ENCODE measurements at regions not wholly inside any gene's neighbourhood (a gene's known extent, or its start where the extent isn't known, plus 50 kb on each side); places are given as distances from the start of the nearest gene placed in this dataset.
A peak's percentile ranks its signal among the peaks of the same experiment; 100 is the strongest.

DNA sequence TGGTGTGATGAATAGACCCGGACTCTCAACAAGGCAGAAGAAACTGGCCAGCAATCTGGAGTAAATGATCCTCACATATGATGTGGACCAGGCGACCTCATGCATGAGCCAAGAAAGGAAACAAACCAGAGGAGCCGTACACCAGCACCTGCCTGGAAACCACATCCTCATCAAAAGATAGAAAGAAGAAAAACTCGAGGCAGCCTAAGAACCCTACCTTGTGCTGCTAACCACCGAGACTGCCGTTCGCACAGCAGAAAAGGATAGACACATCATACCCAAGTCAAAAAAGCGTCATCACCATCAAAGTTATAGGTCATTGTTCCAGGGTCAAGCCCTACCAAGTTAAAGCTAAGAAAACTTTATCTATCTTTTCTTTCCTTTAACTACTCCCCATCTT lies 66.7 kb downstream of the RESF1 start (continued):
- TF ChIP-seq JUND (IDR thresholded peaks at IDR 0.05) = no peak
- no peak for TF ChIP-seq EGR1 (IDR thresholded peaks at IDR 0.05; ENCODE audit: low read depth in 2 of 2)
- no peak for TF ChIP-seq RXRA (IDR thresholded peaks at IDR 0.05)
- TF ChIP-seq YY1 (IDR thresholded peaks at IDR 0.05) = no peak

DNA sequence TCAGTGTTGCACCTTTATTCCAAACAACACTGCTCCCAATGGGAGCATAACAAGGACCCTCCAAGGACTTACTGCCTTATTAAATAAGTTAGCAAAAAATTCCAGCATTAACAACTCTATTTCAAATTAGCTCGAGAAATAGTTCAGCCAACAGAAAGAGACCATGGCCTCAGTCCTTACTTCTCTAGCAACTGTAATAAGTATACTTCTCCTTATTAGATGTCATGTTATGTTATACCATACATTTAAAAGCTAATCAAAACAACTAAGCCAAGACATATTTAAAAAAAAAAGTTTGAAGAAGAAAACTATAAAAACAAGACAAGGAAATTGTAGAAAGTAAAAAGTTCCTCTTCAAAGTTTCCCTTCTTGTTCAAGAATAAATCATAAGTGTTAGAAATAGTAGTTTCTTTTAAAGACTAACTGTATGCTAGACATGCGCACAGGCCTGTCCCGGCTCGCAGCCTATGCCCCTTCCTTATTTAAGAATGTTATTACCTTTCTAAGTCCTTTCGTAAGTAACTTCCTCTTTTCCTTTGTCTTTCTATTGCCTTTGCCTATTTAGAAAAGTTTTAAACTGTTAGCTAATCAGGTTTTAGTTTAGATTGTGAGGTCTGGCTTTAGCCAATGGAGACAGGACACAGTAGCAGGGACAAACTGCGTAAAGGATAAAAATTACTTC lies 68.6 kb downstream of the RESF1 start:
- Histone ChIP-seq H3K27ac (ENCODE audit: low read depth in 1 of 2, low read length in 2 of 2) (no peak overlapping the region), H3K4me3 (ENCODE audit: low read depth in 1 of 3, low read length in 3 of 3) (no peak overlapping the region), H3K27me3 (ENCODE audit: control insufficient read depth in 4 of 4, insufficient read depth in 4 of 4, low read length in 3 of 4) (no peaks in the 10 kb centered on the region), H3K9me3 (ENCODE audit: control insufficient read depth in 4 of 4, low read length in 3 of 4) (no peaks in the 10 kb centered on the region), H3K4me1 (ENCODE audit: control insufficient read depth in 4 of 4, insufficient read depth in 4 of 4, low read length in 3 of 4) (no peaks in the 10 kb centered on the region), H3K9ac (ENCODE audit: low read depth in 1 of 2, low read length in 2 of 2) (no peak overlapping the region), H3K36me3 (ENCODE audit: control insufficient read depth in 4 of 4, insufficient read depth in 3 of 4, low read depth in 1 of 4, low read length in 3 of 4) (no peaks in the 10 kb centered on the region)
- 91% methylated on average over 6 of the region's 6 CpGs for WGBS
- TF ChIP-seq NR2F2 (IDR thresholded peaks at IDR 0.05) = no peak
- no peak for TF ChIP-seq FOXA2 (IDR thresholded peaks at IDR 0.05)
- TF ChIP-seq RAD21 (IDR thresholded peaks at IDR 0.05) = no peak
- no peak for DNase-seq (ENCODE audit: low spot score)

DNA sequence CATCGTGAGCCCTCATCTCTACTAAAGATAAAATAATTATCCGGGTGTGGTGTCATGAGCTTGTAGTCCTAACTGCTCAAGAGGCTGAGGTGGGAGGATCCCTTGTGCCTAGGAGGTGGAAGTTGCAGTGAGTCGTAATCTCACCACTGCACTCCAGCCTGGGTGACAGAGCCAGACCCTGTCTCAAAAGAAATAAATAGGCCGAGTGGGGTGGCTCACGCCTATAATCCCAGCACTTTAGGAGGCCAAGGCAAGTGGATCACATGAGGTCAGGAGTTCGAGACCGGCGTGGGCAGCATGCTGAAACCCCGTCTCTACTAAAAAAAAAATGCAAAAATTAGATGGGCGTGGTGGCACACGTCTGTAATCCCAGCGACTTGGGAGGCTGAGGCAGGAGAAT lies 70.9 kb downstream of the RESF1 start:
- Histone ChIP-seq H3K27me3 (ENCODE audit: control insufficient read depth in 4 of 4, insufficient read depth in 4 of 4, low read length in 3 of 4) (no peaks in the 10 kb centered on the region), H3K9ac (ENCODE audit: low read depth in 1 of 2, low read length in 2 of 2) (no peak overlapping the region), H3K4me1 (ENCODE audit: control insufficient read depth in 4 of 4, insufficient read depth in 4 of 4, low read length in 3 of 4) (no peaks in the 10 kb centered on the region), H3K4me3 (ENCODE audit: low read depth in 1 of 3, low read length in 3 of 3) (no peak overlapping the region), H3K9me3 (ENCODE audit: control insufficient read depth in 4 of 4, low read length in 3 of 4) (no peaks in the 10 kb centered on the region), H3K27ac (ENCODE audit: low read depth in 1 of 2, low read length in 2 of 2) (no peak overlapping the region), H3K36me3 (ENCODE audit: control insufficient read depth in 4 of 4, insufficient read depth in 3 of 4, low read depth in 1 of 4, low read length in 3 of 4) (no peaks in the 10 kb centered on the region)
- TF ChIP-seq FOXA1 (IDR thresholded peaks at IDR 0.05) = no peak
- TF ChIP-seq, protein P1, sequence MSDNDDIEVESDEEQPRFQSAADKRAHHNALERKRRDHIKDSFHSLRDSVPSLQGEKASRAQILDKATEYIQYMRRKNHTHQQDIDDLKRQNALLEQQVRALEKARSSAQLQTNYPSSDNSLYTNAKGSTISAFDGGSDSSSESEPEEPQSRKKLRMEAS (IDR thresholded peaks at IDR 0.05) = no peak
- TF ChIP-seq HNF4G (IDR thresholded peaks at IDR 0.05) = no peak
- TF ChIP-seq SP1 (IDR thresholded peaks at IDR 0.05) = no peak
- TF ChIP-seq, protein P2, sequence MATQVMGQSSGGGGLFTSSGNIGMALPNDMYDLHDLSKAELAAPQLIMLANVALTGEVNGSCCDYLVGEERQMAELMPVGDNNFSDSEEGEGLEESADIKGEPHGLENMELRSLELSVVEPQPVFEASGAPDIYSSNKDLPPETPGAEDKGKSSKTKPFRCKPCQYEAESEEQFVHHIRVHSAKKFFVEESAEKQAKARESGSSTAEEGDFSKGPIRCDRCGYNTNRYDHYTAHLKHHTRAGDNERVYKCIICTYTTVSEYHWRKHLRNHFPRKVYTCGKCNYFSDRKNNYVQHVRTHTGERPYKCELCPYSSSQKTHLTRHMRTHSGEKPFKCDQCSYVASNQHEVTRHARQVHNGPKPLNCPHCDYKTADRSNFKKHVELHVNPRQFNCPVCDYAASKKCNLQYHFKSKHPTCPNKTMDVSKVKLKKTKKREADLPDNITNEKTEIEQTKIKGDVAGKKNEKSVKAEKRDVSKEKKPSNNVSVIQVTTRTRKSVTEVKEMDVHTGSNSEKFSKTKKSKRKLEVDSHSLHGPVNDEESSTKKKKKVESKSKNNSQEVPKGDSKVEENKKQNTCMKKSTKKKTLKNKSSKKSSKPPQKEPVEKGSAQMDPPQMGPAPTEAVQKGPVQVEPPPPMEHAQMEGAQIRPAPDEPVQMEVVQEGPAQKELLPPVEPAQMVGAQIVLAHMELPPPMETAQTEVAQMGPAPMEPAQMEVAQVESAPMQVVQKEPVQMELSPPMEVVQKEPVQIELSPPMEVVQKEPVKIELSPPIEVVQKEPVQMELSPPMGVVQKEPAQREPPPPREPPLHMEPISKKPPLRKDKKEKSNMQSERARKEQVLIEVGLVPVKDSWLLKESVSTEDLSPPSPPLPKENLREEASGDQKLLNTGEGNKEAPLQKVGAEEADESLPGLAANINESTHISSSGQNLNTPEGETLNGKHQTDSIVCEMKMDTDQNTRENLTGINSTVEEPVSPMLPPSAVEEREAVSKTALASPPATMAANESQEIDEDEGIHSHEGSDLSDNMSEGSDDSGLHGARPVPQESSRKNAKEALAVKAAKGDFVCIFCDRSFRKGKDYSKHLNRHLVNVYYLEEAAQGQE (IDR thresholded peaks at IDR 0.05) = no peak
- no peak for TF ChIP-seq JUND (IDR thresholded peaks at IDR 0.05)
- no peak for TF ChIP-seq FOXA2 (IDR thresholded peaks at IDR 0.05)
- no peak for TF ChIP-seq RXRA (IDR thresholded peaks at IDR 0.05)
- no peak for TF ChIP-seq YY1 (IDR thresholded peaks at IDR 0.05)
- TF ChIP-seq, protein P3, sequence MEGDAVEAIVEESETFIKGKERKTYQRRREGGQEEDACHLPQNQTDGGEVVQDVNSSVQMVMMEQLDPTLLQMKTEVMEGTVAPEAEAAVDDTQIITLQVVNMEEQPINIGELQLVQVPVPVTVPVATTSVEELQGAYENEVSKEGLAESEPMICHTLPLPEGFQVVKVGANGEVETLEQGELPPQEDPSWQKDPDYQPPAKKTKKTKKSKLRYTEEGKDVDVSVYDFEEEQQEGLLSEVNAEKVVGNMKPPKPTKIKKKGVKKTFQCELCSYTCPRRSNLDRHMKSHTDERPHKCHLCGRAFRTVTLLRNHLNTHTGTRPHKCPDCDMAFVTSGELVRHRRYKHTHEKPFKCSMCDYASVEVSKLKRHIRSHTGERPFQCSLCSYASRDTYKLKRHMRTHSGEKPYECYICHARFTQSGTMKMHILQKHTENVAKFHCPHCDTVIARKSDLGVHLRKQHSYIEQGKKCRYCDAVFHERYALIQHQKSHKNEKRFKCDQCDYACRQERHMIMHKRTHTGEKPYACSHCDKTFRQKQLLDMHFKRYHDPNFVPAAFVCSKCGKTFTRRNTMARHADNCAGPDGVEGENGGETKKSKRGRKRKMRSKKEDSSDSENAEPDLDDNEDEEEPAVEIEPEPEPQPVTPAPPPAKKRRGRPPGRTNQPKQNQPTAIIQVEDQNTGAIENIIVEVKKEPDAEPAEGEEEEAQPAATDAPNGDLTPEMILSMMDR (IDR thresholded peaks at IDR 0.05; ENCODE audit: low read depth, low read length, missing input control) = no peak
- TF ChIP-seq, protein P4, sequence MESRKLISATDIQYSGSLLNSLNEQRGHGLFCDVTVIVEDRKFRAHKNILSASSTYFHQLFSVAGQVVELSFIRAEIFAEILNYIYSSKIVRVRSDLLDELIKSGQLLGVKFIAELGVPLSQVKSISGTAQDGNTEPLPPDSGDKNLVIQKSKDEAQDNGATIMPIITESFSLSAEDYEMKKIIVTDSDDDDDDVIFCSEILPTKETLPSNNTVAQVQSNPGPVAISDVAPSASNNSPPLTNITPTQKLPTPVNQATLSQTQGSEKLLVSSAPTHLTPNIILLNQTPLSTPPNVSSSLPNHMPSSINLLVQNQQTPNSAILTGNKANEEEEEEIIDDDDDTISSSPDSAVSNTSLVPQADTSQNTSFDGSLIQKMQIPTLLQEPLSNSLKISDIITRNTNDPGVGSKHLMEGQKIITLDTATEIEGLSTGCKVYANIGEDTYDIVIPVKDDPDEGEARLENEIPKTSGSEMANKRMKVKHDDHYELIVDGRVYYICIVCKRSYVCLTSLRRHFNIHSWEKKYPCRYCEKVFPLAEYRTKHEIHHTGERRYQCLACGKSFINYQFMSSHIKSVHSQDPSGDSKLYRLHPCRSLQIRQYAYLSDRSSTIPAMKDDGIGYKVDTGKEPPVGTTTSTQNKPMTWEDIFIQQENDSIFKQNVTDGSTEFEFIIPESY (IDR thresholded peaks at IDR 0.05) = no peak
- no peak for TF ChIP-seq TAF1 (conservative IDR thresholded peaks at IDR 0.05)
- TF ChIP-seq RAD21 (IDR thresholded peaks at IDR 0.05) = no peak
- TF ChIP-seq, protein P5, sequence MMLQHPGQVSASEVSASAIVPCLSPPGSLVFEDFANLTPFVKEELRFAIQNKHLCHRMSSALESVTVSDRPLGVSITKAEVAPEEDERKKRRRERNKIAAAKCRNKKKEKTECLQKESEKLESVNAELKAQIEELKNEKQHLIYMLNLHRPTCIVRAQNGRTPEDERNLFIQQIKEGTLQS (IDR thresholded peaks at IDR 0.05) = no peak
- TF ChIP-seq NR2F2 (IDR thresholded peaks at IDR 0.05) = no peak
- TF ChIP-seq EGR1 (IDR thresholded peaks at IDR 0.05; ENCODE audit: low read depth in 2 of 2) = no peak
- TF ChIP-seq HNF4A (conservative IDR thresholded peaks at IDR 0.05) = no peak
- DNase-seq (ENCODE audit: low spot score) = peak; percentile 57
- WGBS = 95% methylated on average over 12 of the region's 12 CpGs
